GM12872 (cell line): ENCODE measurements at regions not wholly inside any gene's neighbourhood (a gene's known extent, or its start where the extent isn't known, plus 50 kb on each side); places are given as distances from the start of the nearest gene placed in this dataset.

Experiments
- TF ChIP-seq, protein P1 (sequence below): IDR thresholded peaks from 3 replicates; pipeline ENCODE4 v1.5.1; 2011; ENCODE audit warnings: low read depth, mild to moderate bottlenecking, low read length, moderate library complexity; ENCODE audit not compliant: insufficient read depth

- TF ChIP-seq, protein P1, sequence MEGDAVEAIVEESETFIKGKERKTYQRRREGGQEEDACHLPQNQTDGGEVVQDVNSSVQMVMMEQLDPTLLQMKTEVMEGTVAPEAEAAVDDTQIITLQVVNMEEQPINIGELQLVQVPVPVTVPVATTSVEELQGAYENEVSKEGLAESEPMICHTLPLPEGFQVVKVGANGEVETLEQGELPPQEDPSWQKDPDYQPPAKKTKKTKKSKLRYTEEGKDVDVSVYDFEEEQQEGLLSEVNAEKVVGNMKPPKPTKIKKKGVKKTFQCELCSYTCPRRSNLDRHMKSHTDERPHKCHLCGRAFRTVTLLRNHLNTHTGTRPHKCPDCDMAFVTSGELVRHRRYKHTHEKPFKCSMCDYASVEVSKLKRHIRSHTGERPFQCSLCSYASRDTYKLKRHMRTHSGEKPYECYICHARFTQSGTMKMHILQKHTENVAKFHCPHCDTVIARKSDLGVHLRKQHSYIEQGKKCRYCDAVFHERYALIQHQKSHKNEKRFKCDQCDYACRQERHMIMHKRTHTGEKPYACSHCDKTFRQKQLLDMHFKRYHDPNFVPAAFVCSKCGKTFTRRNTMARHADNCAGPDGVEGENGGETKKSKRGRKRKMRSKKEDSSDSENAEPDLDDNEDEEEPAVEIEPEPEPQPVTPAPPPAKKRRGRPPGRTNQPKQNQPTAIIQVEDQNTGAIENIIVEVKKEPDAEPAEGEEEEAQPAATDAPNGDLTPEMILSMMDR, result no peak
These were observed 359.8 kb upstream of the CDH4 start for GRCh38 chr20:60892095-60892813.

DNA sequence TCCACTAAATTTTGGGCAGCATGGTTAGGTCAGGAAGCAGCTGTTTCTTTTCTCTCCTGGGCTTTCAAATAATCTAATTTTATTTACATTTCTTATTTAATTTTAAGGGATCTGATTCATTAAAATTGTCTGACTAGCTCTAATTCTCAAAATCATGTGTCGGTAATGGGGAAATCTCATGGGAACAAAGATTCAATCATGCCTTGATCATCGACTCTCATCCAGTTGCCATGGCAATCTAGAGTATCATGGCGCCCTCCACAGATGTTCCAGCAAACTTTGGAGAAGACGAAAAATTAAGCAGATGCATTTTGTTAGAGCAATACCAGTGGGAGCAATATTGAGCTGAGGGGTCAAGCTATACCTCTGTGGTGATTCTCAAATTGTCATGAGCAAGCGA, 358.0 kb upstream of the CDH4 start:
- TF ChIP-seq, protein P1, result no peak

GRCh38 chr20:60895363-60896079, 356.5 kb upstream of the CDH4 start:
- TF ChIP-seq, protein P1, result no peak

- TF ChIP-seq, protein P1, result no peak
These were observed 354.1 kb upstream of the CDH4 start for GRCh38 chr20:60897976-60898375.

- TF ChIP-seq, protein P1, result no peak
These were observed 352.7 kb upstream of the CDH4 start for GRCh38 chr20:60899320-60899719.

DNA sequence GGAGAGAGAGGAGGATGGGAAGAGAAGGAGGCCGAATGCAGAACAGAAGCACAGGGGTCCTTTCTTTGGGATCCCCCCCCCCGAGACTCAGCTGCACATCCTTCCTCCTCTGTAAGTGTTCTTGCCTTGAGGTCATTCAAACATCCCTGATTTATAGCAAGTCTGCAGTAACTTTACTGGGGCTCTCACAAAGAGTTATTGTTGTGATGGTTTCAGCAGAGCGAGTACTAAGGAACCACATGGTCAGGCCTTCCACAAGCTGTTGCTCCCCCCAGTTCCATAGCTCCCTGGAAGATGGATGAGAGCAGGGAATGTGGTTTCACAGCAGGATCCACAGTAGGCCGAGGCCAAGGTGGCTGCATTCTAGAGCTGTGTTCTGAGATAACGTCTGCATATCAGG, 351.4 kb upstream of the CDH4 start:
- TF ChIP-seq, protein P1, result no peak

DNA sequence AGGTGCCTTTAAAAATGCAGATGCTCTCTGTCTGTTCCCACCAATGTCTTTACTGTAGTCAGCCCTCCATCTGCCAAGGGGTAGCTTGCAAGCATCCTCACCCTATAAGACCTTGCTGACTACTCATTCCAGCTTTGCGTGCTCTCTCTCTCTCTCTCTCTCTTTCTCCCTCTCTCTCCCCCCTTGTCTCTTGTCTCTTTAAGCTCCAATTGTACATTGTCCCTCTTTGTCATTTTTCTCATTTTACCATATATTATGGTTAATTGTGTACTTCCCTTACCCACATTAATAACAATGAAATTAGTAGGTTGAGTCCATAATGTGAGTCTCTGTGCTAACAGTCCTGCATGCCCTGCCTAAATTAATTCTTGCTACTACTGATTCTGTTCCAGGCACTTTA, 350.2 kb upstream of the CDH4 start:
- TF ChIP-seq, protein P1, result no peak
